GM12878 (cell line): ENCODE measurements at regions not wholly inside any gene's neighbourhood (a gene's known extent, or its start where the extent isn't known, plus 50 kb on each side); places are given as distances from the start of the nearest gene placed in this dataset.

Experiments
- ATAC-seq: fragments of 200-7000 bp; cut with Tn5 transposase; 3 replicates; pipeline ENCODE4 v1.9.1; 2020; ENCODE audit warnings: mild to moderate bottlenecking, moderate library complexity
- BruUV-seq: library from RNA; stranded (reverse); fragments of 400-500 nt; replicated peaks from 2 replicates; lab custom pipeline; 2021; lab: Mats Ljungman, UMichigan
- CTCF ChIA-PET: fragments of 300-600 bp; sonication (Branson Sonifier 250); formaldehyde crosslinking; extraction: SDS; loops from one replicate; lab custom pipeline; 2021; ENCODE audit warnings: inconsistent platforms; lab: Yijun Ruan, JAX
- POLR2A ChIA-PET: fragments of 350-600 bp; formaldehyde crosslinking; extraction: SDS; loops from one replicate; lab custom pipeline; 2021; ENCODE audit warnings: inconsistent platforms; lab: Charles Lee
- RAD21 ChIA-PET: fragments of 300-600 bp; sonication (Branson Sonifier 250); formaldehyde crosslinking; loops from one replicate; lab custom pipeline; 2023; ENCODE audit warnings: antibody characterized with exemption; ENCODE audit not compliant: unreplicated experiment; lab: Charles Lee
- SMC1A ChIA-PET: fragments of 300-600 bp; sonication (Branson Sonifier 250); formaldehyde crosslinking; loops from one replicate; lab custom pipeline; 2023; ENCODE audit not compliant: unreplicated experiment, uncharacterized antibody; lab: Charles Lee
- DNase-seq: peaks from one replicate; pipeline ENCODE4 v3.0.0-alpha.2; 2011; ENCODE audit warnings: low read depth, low spot score
- FAIRE-seq: peaks from 3 replicates; lab custom pipeline; 2011; peaks lifted over from hg19 to GRCh38; lab: Jason Lieb, UNC
- H2AFZ ChIP-seq: 2 replicates; pipeline ENCODE4 v1.6.0; 2011; ENCODE audit warnings: low read depth, low read length, control low read depth; ENCODE audit not compliant: control insufficient read depth
- H3K27ac ChIP-seq: 2 replicates; pipeline ENCODE4 v1.5.1; 2011; ENCODE audit warnings: control low read depth; ENCODE audit not compliant: control insufficient read depth, insufficient read depth
- H3K27me3 ChIP-seq, 2 experiments: replicated peaks in 1 of 2; 2 replicates each; pipeline versions ENCODE4 v1.6.0 to v1.6.1; 2011; ENCODE audit warnings: low read length in 1 of 2; ENCODE audit not compliant: control insufficient read depth in 2 of 2, insufficient read depth in 2 of 2
- H3K36me3 ChIP-seq, 2 experiments: 2 replicates each; pipeline ENCODE4 v1.5.1; 2011; ENCODE audit warnings: low read length in 1 of 2; ENCODE audit not compliant: control insufficient read depth in 2 of 2, insufficient read depth in 2 of 2
- H3K4me1 ChIP-seq: 2 replicates; pipeline ENCODE4 v1.6.1; 2011; ENCODE audit warnings: mild to moderate bottlenecking, low read length, moderate library complexity, mixed read lengths; ENCODE audit not compliant: control insufficient read depth, insufficient read depth
- H3K4me2 ChIP-seq: 2 replicates; pipeline ENCODE4 v1.6.0; 2011; ENCODE audit warnings: control low read depth; ENCODE audit not compliant: control insufficient read depth, insufficient read depth
- H3K4me3 ChIP-seq: fragments of 200-600 bp; sonication (generic); 2 replicates; pipeline ENCODE4 v1.5.1; 2016
- H3K79me2 ChIP-seq: 2 replicates; pipeline ENCODE4 v1.6.0; 2011; ENCODE audit warnings: low read length; ENCODE audit not compliant: control insufficient read depth, insufficient read depth
- H3K9ac ChIP-seq: 2 replicates; pipeline ENCODE4 v1.8.0; 2011; ENCODE audit warnings: low read length, control low read depth, mixed read lengths; ENCODE audit not compliant: control insufficient read depth, insufficient read depth
- H3K9me3 ChIP-seq: replicated peaks from 3 replicates; pipeline ENCODE4 v1.5.1; 2011; ENCODE audit warnings: mild to moderate bottlenecking, low read length; ENCODE audit not compliant: control insufficient read depth, insufficient read depth
- H4K20me1 ChIP-seq: 2 replicates; pipeline ENCODE4 v1.6.0; 2011; ENCODE audit not compliant: control insufficient read depth, insufficient read depth
- BACH1 ChIP-seq: fragments of 450-650 bp; IDR thresholded peaks from 2 replicates; pipeline ENCODE4 v1.6.1; 2017; ENCODE audit warnings: mild to moderate bottlenecking, borderline replicate concordance
- BHLHE40 ChIP-seq, 2 experiments: fragments of 450-650 bp in 1 of 2; IDR thresholded peaks; 2 replicates each; pipeline ENCODE4 v1.6.1; 2011 to 2017; ENCODE audit warnings: low read depth in 2 of 2, borderline replicate concordance in 1 of 2, improper control_type of control experiment in 1 of 2, low read length in 1 of 2, mild to moderate bottlenecking in 1 of 2
- BRCA1 ChIP-seq: IDR thresholded peaks from 2 replicates; pipeline ENCODE4 v1.6.1; 2011; ENCODE audit warnings: low read depth, low read length, improper control_type of control experiment
- CBFB ChIP-seq: IDR thresholded peaks from 2 replicates; pipeline ENCODE4 v1.6.1; 2016; ENCODE audit warnings: antibody characterized with exemption, low read depth
- CBX3 ChIP-seq: fragments of 200-600 bp; sonication (generic); IDR thresholded peaks from 2 replicates; pipeline ENCODE4 v1.6.1; 2016; ENCODE audit warnings: low read depth, borderline replicate concordance
- CBX5 ChIP-seq: sonication (generic); IDR thresholded peaks from 2 replicates; pipeline ENCODE4 v1.6.1; 2016; ENCODE audit warnings: low read depth, moderate library complexity, mild to moderate bottlenecking, inconsistent platforms
- CEBPB ChIP-seq, 2 experiments: fragments of 150-350 bp in 1 of 2; IDR thresholded peaks; 2 replicates each; pipeline ENCODE4 v1.6.1; 2012 to 2014; ENCODE audit warnings: low read depth in 2 of 2, low read length in 2 of 2, borderline replicate concordance in 1 of 2, inconsistent platforms in 1 of 2
- CHD2 ChIP-seq: IDR thresholded peaks from 2 replicates; pipeline ENCODE4 v1.6.1; 2011; ENCODE audit warnings: low read depth, low read length, improper control_type of control experiment, borderline replicate concordance
- EED ChIP-seq: sonication (generic); IDR thresholded peaks from 2 replicates; pipeline ENCODE4 v1.6.1; 2016; ENCODE audit warnings: antibody characterized with exemption, low read depth
- EP300 ChIP-seq, 2 experiments: fragments of 150-350 bp in 1 of 2; IDR thresholded peaks; 2 replicates each; pipeline ENCODE4 v1.6.1; 2011 to 2012; ENCODE audit warnings: low read depth in 2 of 2, low read length in 2 of 2, borderline replicate concordance in 1 of 2, improper control_type of control experiment in 1 of 2, inconsistent platforms in 1 of 2; ENCODE audit not compliant: control insufficient read depth in 1 of 2
- ETV6 ChIP-seq, 2 experiments: fragments of 450-650 bp in 1 of 2; IDR thresholded peaks in 1 of 2; conservative IDR thresholded peaks in 1 of 2; 2 replicates each; pipeline ENCODE4 v1.6.1; 2014; ENCODE audit warnings: antibody characterized with exemption in 1 of 2, borderline replicate concordance in 1 of 2, low read depth in 1 of 2, mild to moderate bottlenecking in 1 of 2, moderate library complexity in 1 of 2
- HCFC1 ChIP-seq: fragments of 150-350 bp; IDR thresholded peaks from 2 replicates; pipeline ENCODE4 v1.6.1; 2014; ENCODE audit warnings: low read length
- HDAC6 ChIP-seq: fragments of 200-600 bp; sonication (generic); IDR thresholded peaks from one replicate; pipeline ENCODE4 v1.8.0; 2017; ENCODE audit warnings: antibody characterized with exemption; ENCODE audit not compliant: unreplicated experiment
- IKZF1 ChIP-seq: fragments of 450-650 bp; conservative IDR thresholded peaks from 2 replicates; pipeline ENCODE4 v1.6.1; 2017; ENCODE audit warnings: antibody characterized with exemption, mild to moderate bottlenecking
- NR2C2 ChIP-seq: IDR thresholded peaks from 2 replicates; pipeline ENCODE4 v1.6.1; 2011; ENCODE audit warnings: borderline replicate concordance, low read depth; ENCODE audit not compliant: control insufficient read depth, insufficient read length
- NR2F1 ChIP-seq: fragments of 450-650 bp; conservative IDR thresholded peaks from 2 replicates; pipeline ENCODE4 v1.6.1; 2017; ENCODE audit warnings: mild to moderate bottlenecking
- PAX5 ChIP-seq: IDR thresholded peaks from 2 replicates; pipeline ENCODE4 v1.6.1; 2011; ENCODE audit warnings: low read depth, low read length, borderline replicate concordance
- POU2F2 ChIP-seq: IDR thresholded peaks from 3 replicates; pipeline ENCODE4 v1.6.1; 2011; ENCODE audit warnings: low read depth, mild to moderate bottlenecking, low read length, borderline replicate concordance
- RB1 ChIP-seq: fragments of 450-650 bp; formaldehyde crosslinking; IDR thresholded peaks from 2 replicates; pipeline ENCODE4 v1.6.1; 2017; ENCODE audit warnings: mild to moderate bottlenecking, borderline replicate concordance
- RUNX3 ChIP-seq: IDR thresholded peaks from 2 replicates; pipeline ENCODE4 v1.6.1; 2012; ENCODE audit warnings: low read length, inconsistent platforms
- SUZ12 ChIP-seq: fragments of 200-600 bp; sonication (generic); IDR thresholded peaks from one replicate; pipeline ENCODE4 v1.6.1; 2018; ENCODE audit warnings: antibody characterized with exemption, mild to moderate bottlenecking; ENCODE audit not compliant: unreplicated experiment
- TCF7 ChIP-seq: IDR thresholded peaks from 2 replicates; pipeline ENCODE4 v1.6.1; 2014; ENCODE audit warnings: antibody characterized with exemption, borderline replicate concordance
- YY1 ChIP-seq: IDR thresholded peaks from 2 replicates; pipeline ENCODE4 v1.6.1; 2011; ENCODE audit warnings: low read depth, mild to moderate bottlenecking, low read length
- WGBS: methylation state at CpG from one replicate; pipeline ENCODE4 v1.1.6; 2016; ENCODE audit warnings: low lambda C conversion rate; ENCODE audit not compliant: insufficient replicate concordance, insufficient coverage; ENCODE audit errors: missing lambda C conversion rate; 5-methylcytosine and 5-hydroxymethylcytosine counted together
- in situ Hi-C: fragments of 300-500 bp; cut with MboI; formaldehyde crosslinking; loops from 9 replicates; pipeline ENCODE4 v1.14.3; 2018; ENCODE audit warnings: mixed read lengths
- intact Hi-C: fragments of 100-400 bp; cut with micrococcal nuclease; formaldehyde crosslinking; loops from one replicate; pipeline ENCODE4 v1.14.2; 2022; ENCODE audit not compliant: unreplicated experiment
- TF ChIP-seq, protein P1 (sequence below): fragments of 450-650 bp; IDR thresholded peaks from 2 replicates; pipeline ENCODE4 v1.6.1; 2017; ENCODE audit warnings: low read depth, mild to moderate bottlenecking, moderate library complexity

- H3K4me3 ChIP-seq = no peak overlapping the region
- no peaks in the 10 kb centered on the region for H3K36me3 ChIP-seq
- H3K27me3 ChIP-seq = no peaks in the 10 kb centered on the region
- intact Hi-C loops (no loop called here), in situ Hi-C loops (no loop called here)
- H3K79me2 ChIP-seq = no peaks in the 10 kb centered on the region
- H2AFZ ChIP-seq = peak overlapping the region; percentile 41
- WGBS = 11% methylated on average over 10 of the region's 10 CpGs
- POLR2A ChIA-PET = interaction anchor here (0.8 to 1.2 kb wide), 3 partner anchors 10 to 61 kb away, joined by 3 read pairs; no protein-coding TSS in a partner anchor
- CTCF ChIA-PET = interaction anchor here (0.6 to 2.0 kb wide), 6 partner anchors 9 to 158 kb away, joined by 3 to 15 read pairs (median 4); no protein-coding TSS in a partner anchor
- DNase-seq (peak; percentile 49), FAIRE-seq (peak; percentile 23), ATAC-seq (peak; percentile 79)
- no peak overlapping the region for H3K9ac ChIP-seq
- H4K20me1 ChIP-seq = no peaks in the 10 kb centered on the region
- peak overlapping the region; percentile 58; the same call in 1 of the 2 replicates for H3K4me2 ChIP-seq
- BruUV-seq = no TSS peak
- RAD21 ChIA-PET = interaction anchor here (0.9 to 3.2 kb wide), 9 partner anchors 15 to 483 kb away, joined by 3 to 15 read pairs (median 4); no protein-coding TSS in a partner anchor
- SMC1A ChIA-PET = interaction anchor here (0.7 to 3.7 kb wide), 16 partner anchors 8 to 448 kb away, joined by 3 to 17 read pairs (median 5); no protein-coding TSS in a partner anchor
- peak overlapping the region; percentile 33; the same call in 1 of the 2 replicates for H3K27ac ChIP-seq
- peaks cover 24% of the 10 kb centered on the region for H3K4me1 ChIP-seq
- no peaks in the 10 kb centered on the region; the same call in 2 of the 3 replicates for H3K9me3 ChIP-seq
- peak in 1 of 2 experiments; percentile 42; a peak in 1 of 4 replicates for TF ChIP-seq EP300 (IDR thresholded peaks at IDR 0.05; ENCODE audit: borderline replicate concordance in 1 of 2, control insufficient read depth in 1 of 2, low read depth in 2 of 2, low read length in 2 of 2)
- no peak for TF ChIP-seq NR2C2
- TF ChIP-seq BHLHE40 (IDR thresholded peaks at IDR 0.05; ENCODE audit: borderline replicate concordance in 1 of 2, low read depth in 2 of 2, low read length in 1 of 2) = peak; percentile 44 to 56; a peak in 2 of 4 replicates
- no peak for TF ChIP-seq HDAC6
- TF ChIP-seq IKZF1 = peak; percentile 61
- TF ChIP-seq POU2F2 = peak; percentile 83; the same call in 2 of the 3 replicates
- 0 out of 2 replicates have a peak, but pooled peaks have one; percentile 15 for TF ChIP-seq RB1
- TF ChIP-seq CBX3 = no peak
- no peak for TF ChIP-seq BACH1
- no peak for TF ChIP-seq HCFC1
- TF ChIP-seq, protein P1, sequence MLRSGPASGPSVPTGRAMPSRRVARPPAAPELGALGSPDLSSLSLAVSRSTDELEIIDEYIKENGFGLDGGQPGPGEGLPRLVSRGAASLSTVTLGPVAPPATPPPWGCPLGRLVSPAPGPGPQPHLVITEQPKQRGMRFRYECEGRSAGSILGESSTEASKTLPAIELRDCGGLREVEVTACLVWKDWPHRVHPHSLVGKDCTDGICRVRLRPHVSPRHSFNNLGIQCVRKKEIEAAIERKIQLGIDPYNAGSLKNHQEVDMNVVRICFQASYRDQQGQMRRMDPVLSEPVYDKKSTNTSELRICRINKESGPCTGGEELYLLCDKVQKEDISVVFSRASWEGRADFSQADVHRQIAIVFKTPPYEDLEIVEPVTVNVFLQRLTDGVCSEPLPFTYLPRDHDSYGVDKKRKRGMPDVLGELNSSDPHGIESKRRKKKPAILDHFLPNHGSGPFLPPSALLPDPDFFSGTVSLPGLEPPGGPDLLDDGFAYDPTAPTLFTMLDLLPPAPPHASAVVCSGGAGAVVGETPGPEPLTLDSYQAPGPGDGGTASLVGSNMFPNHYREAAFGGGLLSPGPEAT = peak; percentile 53; the same call in 1 of the 2 replicates
- no peak for TF ChIP-seq ETV6 (conservative IDR thresholded peaks at IDR 0.05 in 1 of 2, IDR thresholded peaks at IDR 0.05 in 1 of 2; ENCODE audit: borderline replicate concordance in 1 of 2, low read depth in 1 of 2)
- TF ChIP-seq YY1 = peak; percentile 75
- TF ChIP-seq CEBPB (IDR thresholded peaks at IDR 0.05; ENCODE audit: borderline replicate concordance in 1 of 2, low read depth in 2 of 2, low read length in 2 of 2) = no peak
- TF ChIP-seq CHD2 = no peak
- no peak for TF ChIP-seq BRCA1
- TF ChIP-seq SUZ12 = no peak
- TF ChIP-seq EED = 0 out of 2 replicates have a peak, but pooled peaks have one; percentile 18
- TF ChIP-seq TCF7 = no peak
- TF ChIP-seq PAX5 = peak; percentile 44; the same call in 1 of the 2 replicates
- TF ChIP-seq RUNX3 = peak; percentile 46; the same call in 1 of the 2 replicates
- no peak for TF ChIP-seq CBX5
- TF ChIP-seq CBFB = no peak
- peak; percentile 33; the same call in 1 of the 2 replicates for TF ChIP-seq NR2F1
These were observed 450.4 kb downstream of the FGF9 start for GRCh38 chr13:22121146-22121739.
